ENCODE measurements at regions not wholly inside any gene's neighbourhood (a gene's known extent, or its start where the extent isn't known, plus 50 kb on each side); places are given as distances from the start of the nearest gene placed in this dataset.

GRCh38 chr12:39028382-39028781 is 123.0 kb upstream of the CPNE8 start:
- Histone ChIP-seq H3K9me3 (ENCODE audit: control insufficient read depth, insufficient read depth, low read length) (no peaks in the 10 kb centered on the region), H3K27me3 (ENCODE audit: control insufficient read depth, insufficient read depth, low read length) (no peaks in the 10 kb centered on the region), H3K4me1 (ENCODE audit: control insufficient read depth, insufficient read depth, low read length) (no peaks in the 10 kb centered on the region), H3K36me3 (ENCODE audit: control insufficient read depth, insufficient read depth, low read length) (no peaks in the 10 kb centered on the region), H3K4me3 (ENCODE audit: low read length) (no peak overlapping the region), H3K27ac (ENCODE audit: low read length) (no peak overlapping the region)
- WGBS (ENCODE audit: insufficient coverage, insufficient read length), result no CpG with 5 or more reads among the region's 1 CpG
- no peak for DNase-seq (ENCODE audit: low read depth, low spot score)

GRCh38 chr12:39012870-39013269 is 107.5 kb upstream of the CPNE8 start:
- H3K4me1 ChIP-seq (ENCODE audit: control insufficient read depth, insufficient read depth, low read length), result no peaks in the 10 kb centered on the region
- no CpG with 5 or more reads among the region's 1 CpG for WGBS (ENCODE audit: insufficient coverage, insufficient read length)
- no peak overlapping the region for H3K27ac ChIP-seq (ENCODE audit: low read length)
- H3K9me3 ChIP-seq (ENCODE audit: control insufficient read depth, insufficient read depth, low read length), result no peaks in the 10 kb centered on the region
- DNase-seq (ENCODE audit: low read depth, low spot score), result no peak
- no peaks in the 10 kb centered on the region for H3K36me3 ChIP-seq (ENCODE audit: control insufficient read depth, insufficient read depth, low read length)
- H3K27me3 ChIP-seq (ENCODE audit: control insufficient read depth, insufficient read depth, low read length), result no peaks in the 10 kb centered on the region
- no peak overlapping the region for H3K4me3 ChIP-seq (ENCODE audit: low read length)

- Histone ChIP-seq H3K4me3 (ENCODE audit: low read length) (no peak overlapping the region), H3K27ac (ENCODE audit: low read length) (no peak overlapping the region), H3K27me3 (ENCODE audit: control insufficient read depth, insufficient read depth, low read length) (no peaks in the 10 kb centered on the region), H3K9me3 (ENCODE audit: control insufficient read depth, insufficient read depth, low read length) (no peaks in the 10 kb centered on the region), H3K4me1 (ENCODE audit: control insufficient read depth, insufficient read depth, low read length) (no peaks in the 10 kb centered on the region), H3K36me3 (ENCODE audit: control insufficient read depth, insufficient read depth, low read length) (no peaks in the 10 kb centered on the region)
- DNase-seq (ENCODE audit: low read depth, low spot score), result no peak
- no CpG with 5 or more reads among the region's 2 CpGs for WGBS (ENCODE audit: insufficient coverage, insufficient read length)
These were observed 105.8 kb upstream of the CPNE8 start for GRCh38 chr12:39011166-39011565.

GRCh38 chr12:39010406-39010805 is 105.0 kb upstream of the CPNE8 start:
- Histone ChIP-seq H3K27me3 (ENCODE audit: control insufficient read depth, insufficient read depth, low read length) (no peaks in the 10 kb centered on the region), H3K27ac (ENCODE audit: low read length) (no peak overlapping the region), H3K9me3 (ENCODE audit: control insufficient read depth, insufficient read depth, low read length) (no peaks in the 10 kb centered on the region), H3K4me3 (ENCODE audit: low read length) (no peak overlapping the region), H3K36me3 (ENCODE audit: control insufficient read depth, insufficient read depth, low read length) (no peaks in the 10 kb centered on the region), H3K4me1 (ENCODE audit: control insufficient read depth, insufficient read depth, low read length) (no peaks in the 10 kb centered on the region)
- WGBS (ENCODE audit: insufficient coverage, insufficient read length), result no CpG with 5 or more reads among the region's 1 CpG
- DNase-seq (ENCODE audit: low read depth, low spot score), result no peak

- DNase-seq (ENCODE audit: low read depth, low spot score), result no peak
- Histone ChIP-seq H3K4me3 (ENCODE audit: low read length) (no peak overlapping the region), H3K27me3 (ENCODE audit: control insufficient read depth, insufficient read depth, low read length) (no peaks in the 10 kb centered on the region), H3K27ac (ENCODE audit: low read length) (no peak overlapping the region), H3K4me1 (ENCODE audit: control insufficient read depth, insufficient read depth, low read length) (no peaks in the 10 kb centered on the region), H3K36me3 (ENCODE audit: control insufficient read depth, insufficient read depth, low read length) (no peaks in the 10 kb centered on the region), H3K9me3 (ENCODE audit: control insufficient read depth, insufficient read depth, low read length) (no peaks in the 10 kb centered on the region)
- WGBS (ENCODE audit: insufficient coverage, insufficient read length), result no CpG with 5 or more reads among the region's 3 CpGs
These were observed 102.2 kb upstream of the CPNE8 start for GRCh38 chr12:39007619-39008018.

- no CpG with 5 or more reads among the region's 2 CpGs for WGBS (ENCODE audit: insufficient coverage, insufficient read length)
- Histone ChIP-seq H3K4me1 (ENCODE audit: control insufficient read depth, insufficient read depth, low read length) (no peaks in the 10 kb centered on the region), H3K27ac (ENCODE audit: low read length) (no peak overlapping the region), H3K27me3 (ENCODE audit: control insufficient read depth, insufficient read depth, low read length) (no peaks in the 10 kb centered on the region), H3K9me3 (ENCODE audit: control insufficient read depth, insufficient read depth, low read length) (no peaks in the 10 kb centered on the region), H3K36me3 (ENCODE audit: control insufficient read depth, insufficient read depth, low read length) (no peaks in the 10 kb centered on the region), H3K4me3 (ENCODE audit: low read length) (no peak overlapping the region)
- no peak for DNase-seq (ENCODE audit: low read depth, low spot score)
These were observed 100.9 kb upstream of the CPNE8 start for GRCh38 chr12:39006286-39006685.

GRCh38 chr12:39005671-39006070 is 100.3 kb upstream of the CPNE8 start:
- Histone ChIP-seq H3K27ac (ENCODE audit: low read length) (no peak overlapping the region), H3K36me3 (ENCODE audit: control insufficient read depth, insufficient read depth, low read length) (no peaks in the 10 kb centered on the region)
- DNase-seq (ENCODE audit: low read depth, low spot score), result no peak

GRCh38 chr12:39003541-39004155 is 98.3 kb upstream of the CPNE8 start:
- Histone ChIP-seq H3K27me3 (ENCODE audit: control insufficient read depth, insufficient read depth, low read length) (no peaks in the 10 kb centered on the region), H3K4me1 (ENCODE audit: control insufficient read depth, insufficient read depth, low read length) (no peaks in the 10 kb centered on the region), H3K9me3 (ENCODE audit: control insufficient read depth, insufficient read depth, low read length) (no peaks in the 10 kb centered on the region), H3K36me3 (ENCODE audit: control insufficient read depth, insufficient read depth, low read length) (no peaks in the 10 kb centered on the region), H3K27ac (ENCODE audit: low read length) (no peak overlapping the region), H3K4me3 (ENCODE audit: low read length) (no peak overlapping the region)
- DNase-seq (ENCODE audit: low read depth, low spot score), result no peak
- no CpG with 5 or more reads among the region's 3 CpGs for WGBS (ENCODE audit: insufficient coverage, insufficient read length)

More at GRCh38 chr12:39005671-39006070, 100.3 kb upstream of the CPNE8 start:
- no peaks in the 10 kb centered on the region for H3K9me3 ChIP-seq (ENCODE audit: control insufficient read depth, insufficient read depth, low read length)
- no peaks in the 10 kb centered on the region for H3K27me3 ChIP-seq (ENCODE audit: control insufficient read depth, insufficient read depth, low read length)
- no peak overlapping the region for H3K4me3 ChIP-seq (ENCODE audit: low read length)
- no peaks in the 10 kb centered on the region for H3K4me1 ChIP-seq (ENCODE audit: control insufficient read depth, insufficient read depth, low read length)

- no CpG with 5 or more reads among the region's 3 CpGs for WGBS (ENCODE audit: insufficient coverage, insufficient read length)
- Histone ChIP-seq H3K9me3 (ENCODE audit: control insufficient read depth, insufficient read depth, low read length) (no peaks in the 10 kb centered on the region), H3K27ac (ENCODE audit: low read length) (no peak overlapping the region), H3K4me1 (ENCODE audit: control insufficient read depth, insufficient read depth, low read length) (no peaks in the 10 kb centered on the region), H3K36me3 (ENCODE audit: control insufficient read depth, insufficient read depth, low read length) (no peaks in the 10 kb centered on the region), H3K4me3 (ENCODE audit: low read length) (no peak overlapping the region), H3K27me3 (ENCODE audit: control insufficient read depth, insufficient read depth, low read length) (no peaks in the 10 kb centered on the region)
- DNase-seq (ENCODE audit: low read depth, low spot score), result no peak
These were observed 95.0 kb upstream of the CPNE8 start for GRCh38 chr12:39000370-39000769.

GRCh38 chr12:38998887-38999482 is 93.6 kb upstream of the CPNE8 start:
- no peak overlapping the region for H3K4me3 ChIP-seq (ENCODE audit: low read length)
- no peaks in the 10 kb centered on the region for H3K9me3 ChIP-seq (ENCODE audit: control insufficient read depth, insufficient read depth, low read length)
- H3K27ac ChIP-seq (ENCODE audit: low read length), result no peak overlapping the region
- H3K36me3 ChIP-seq (ENCODE audit: control insufficient read depth, insufficient read depth, low read length), result no peaks in the 10 kb centered on the region
- H3K4me1 ChIP-seq (ENCODE audit: control insufficient read depth, insufficient read depth, low read length), result no peaks in the 10 kb centered on the region
- no peak for DNase-seq (ENCODE audit: low read depth, low spot score)
- no CpG with 5 or more reads among the region's 2 CpGs for WGBS (ENCODE audit: insufficient coverage, insufficient read length)
- no peaks in the 10 kb centered on the region for H3K27me3 ChIP-seq (ENCODE audit: control insufficient read depth, insufficient read depth, low read length)

- no CpG with 5 or more reads among the region's 3 CpGs for WGBS (ENCODE audit: insufficient coverage, insufficient read length)
- no peaks in the 10 kb centered on the region for H3K4me1 ChIP-seq (ENCODE audit: control insufficient read depth, insufficient read depth, low read length)
- H3K27ac ChIP-seq (ENCODE audit: low read length), result no peak overlapping the region
- no peaks in the 10 kb centered on the region for H3K27me3 ChIP-seq (ENCODE audit: control insufficient read depth, insufficient read depth, low read length)
- H3K9me3 ChIP-seq (ENCODE audit: control insufficient read depth, insufficient read depth, low read length), result no peaks in the 10 kb centered on the region
- H3K4me3 ChIP-seq (ENCODE audit: low read length), result no peak overlapping the region
- H3K36me3 ChIP-seq (ENCODE audit: control insufficient read depth, insufficient read depth, low read length), result no peaks in the 10 kb centered on the region
- no peak for DNase-seq (ENCODE audit: low read depth, low spot score)
These were observed 89.9 kb upstream of the CPNE8 start for GRCh38 chr12:38995249-38995648.

Measured in iPS DF 6.9 (cell line).